Trophoblast cell (in vitro differentiated cells and primary cell): ENCODE measurements at regions not wholly inside any gene's neighbourhood (a gene's known extent, or its start where the extent isn't known, plus 50 kb on each side); places are given as distances from the start of the nearest gene placed in this dataset.
"Not testable (repeated sequence)": the region's sequence is repeated elsewhere in the genome, so short reads cannot be mapped to it uniquely, and the experiment has no call there.

ENCODE experiments used
- DNase-seq, 2 donors: peaks; one replicate each; pipeline ENCODE4 v3.0.0-alpha.2; 2016
- H2AFZ ChIP-seq: 2 replicates; pipeline ENCODE4 v1.6.1; 2013; ENCODE audit warnings: low read length, moderate library complexity, mild to moderate bottlenecking; ENCODE audit not compliant: insufficient read depth, poor library complexity
- H2AK5ac ChIP-seq: 2 replicates; pipeline ENCODE4 v1.6.1; 2013; ENCODE audit warnings: mild to moderate bottlenecking, low read length
- H2BK120ac ChIP-seq: 2 replicates; pipeline ENCODE4 v1.6.1; 2013; ENCODE audit warnings: low read length, mild to moderate bottlenecking, moderate library complexity; ENCODE audit not compliant: insufficient read depth, poor library complexity
- H2BK12ac ChIP-seq: 2 replicates; pipeline ENCODE4 v1.6.1; 2013; ENCODE audit warnings: mild to moderate bottlenecking, low read length, moderate library complexity
- H2BK5ac ChIP-seq: 2 replicates; pipeline ENCODE4 v1.6.1; 2013; ENCODE audit warnings: low read length, low read depth, moderate library complexity, mild to moderate bottlenecking; ENCODE audit not compliant: poor library complexity
- H3K14ac ChIP-seq: 2 replicates; pipeline ENCODE4 v1.6.1; 2013; ENCODE audit warnings: mild to moderate bottlenecking, low read length
- H3K18ac ChIP-seq: 2 replicates; pipeline ENCODE4 v1.6.1; 2013; ENCODE audit warnings: mild to moderate bottlenecking, low read length
- H3K23ac ChIP-seq: 2 replicates; pipeline ENCODE4 v1.6.1; 2013; ENCODE audit warnings: low read length
- H3K27ac ChIP-seq: 2 replicates; pipeline ENCODE4 v1.5.1; 2013; ENCODE audit warnings: low read depth, mild to moderate bottlenecking, inconsistent platforms, low read length, moderate library complexity
- H3K27me3 ChIP-seq: 2 replicates; pipeline ENCODE4 v1.6.1; 2013; ENCODE audit warnings: inconsistent platforms, mild to moderate bottlenecking, low read length, moderate library complexity; ENCODE audit not compliant: insufficient read depth
- H3K36me3 ChIP-seq, 2 experiments: 1 replicate in 1 of 2; 2 replicates in 1 of 2; pipeline ENCODE4 v1.6.1; 2013; ENCODE audit warnings: low read length in 2 of 2, mild to moderate bottlenecking in 2 of 2, moderate library complexity in 1 of 2; ENCODE audit not compliant: insufficient read depth in 2 of 2, control insufficient read depth in 1 of 2
- H3K4ac ChIP-seq: 2 replicates; pipeline ENCODE4 v1.6.1; 2013; ENCODE audit warnings: low read depth, mild to moderate bottlenecking, low read length, moderate library complexity
- H3K4me1 ChIP-seq, 2 experiments: 1 replicate in 1 of 2; 2 replicates in 1 of 2; pipeline ENCODE4 v1.6.1; 2013; ENCODE audit warnings: low read length in 2 of 2, mild to moderate bottlenecking in 2 of 2, moderate library complexity in 1 of 2; ENCODE audit not compliant: insufficient read depth in 2 of 2, control insufficient read depth in 1 of 2
- H3K4me2 ChIP-seq: 2 replicates; pipeline ENCODE4 v1.6.1; 2013; ENCODE audit warnings: inconsistent platforms, mild to moderate bottlenecking, low read length, moderate library complexity
- H3K4me3 ChIP-seq: 2 replicates; pipeline ENCODE4 v1.5.1; 2013; ENCODE audit warnings: mild to moderate bottlenecking, low read depth, low read length, inconsistent platforms
- H3K79me1 ChIP-seq: one replicate; pipeline ENCODE4 v1.6.1; 2013; ENCODE audit warnings: low read length
- H3K79me2 ChIP-seq: 2 replicates; pipeline ENCODE4 v1.6.1; 2013; ENCODE audit warnings: low read length, mild to moderate bottlenecking; ENCODE audit not compliant: control insufficient read depth, insufficient read depth, poor library complexity
- H3K9ac ChIP-seq: 2 replicates; pipeline ENCODE4 v1.6.1; 2013; ENCODE audit warnings: mild to moderate bottlenecking, low read length
- H3K9me3 ChIP-seq: 2 replicates; pipeline ENCODE4 v1.6.1; 2013; ENCODE audit warnings: low read depth, mild to moderate bottlenecking, control low read depth, inconsistent platforms, low read length; ENCODE audit not compliant: insufficient read depth
- H4K12ac ChIP-seq: 2 replicates; pipeline ENCODE4 v1.6.1; 2013; ENCODE audit warnings: low read depth, mild to moderate bottlenecking, low read length, moderate library complexity
- H4K8ac ChIP-seq: 2 replicates; pipeline ENCODE4 v1.6.1; 2013; ENCODE audit warnings: low read depth, mild to moderate bottlenecking, low read length, moderate library complexity
- H4K91ac ChIP-seq: one replicate; pipeline ENCODE4 v1.6.1; 2013; ENCODE audit warnings: low read depth, mild to moderate bottlenecking, low read length, moderate library complexity
- WGBS: extraction: QIAGEN DNeasy Blood & Tissue Kit; methylation state at CpG from one replicate; pipeline ENCODE4 v1.1.7; 2013; ENCODE audit warnings: missing lambda C conversion rate; ENCODE audit not compliant: insufficient read length, insufficient coverage; ENCODE audit errors: extremely low coverage; 5-methylcytosine and 5-hydroxymethylcytosine counted together

DNA sequence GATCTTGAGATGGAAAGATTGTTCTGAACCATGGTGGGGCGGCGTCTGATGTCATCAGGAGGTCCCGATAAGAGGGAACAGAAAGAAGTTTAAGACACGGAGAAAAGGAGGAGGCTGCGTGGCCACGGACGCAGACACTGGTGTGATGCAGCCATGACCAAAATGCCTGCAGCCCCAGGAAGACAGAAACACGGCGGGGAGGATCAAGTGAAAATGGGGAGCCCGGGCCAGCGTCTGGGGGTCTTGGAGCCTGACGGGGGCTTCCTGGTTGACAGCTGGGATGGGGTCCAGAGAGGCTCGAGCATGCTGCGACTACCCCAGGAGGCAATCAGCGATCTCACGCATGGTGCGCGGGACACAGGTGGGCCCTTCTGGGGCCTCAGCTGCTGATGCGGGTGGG lies 119.7 kb downstream of the NPIPB11 start:
- not testable (repeated sequence) for H3K36me3 ChIP-seq, H2AFZ ChIP-seq, H3K9me3 ChIP-seq, H3K4me3 ChIP-seq, H4K12ac ChIP-seq, H3K23ac ChIP-seq, H3K4ac ChIP-seq, H3K4me2 ChIP-seq, H3K9ac ChIP-seq, H2BK5ac ChIP-seq, H3K27me3 ChIP-seq, H4K8ac ChIP-seq, H3K79me2 ChIP-seq, H3K14ac ChIP-seq, H3K18ac ChIP-seq, H3K27ac ChIP-seq, DNase-seq
- H2BK120ac ChIP-seq = peak overlapping the region; percentile 46
- peak overlapping the region; percentile 71 for H4K91ac ChIP-seq
- no CpG with 5 or more reads among the region's 19 CpGs for WGBS
- peak overlapping the region; percentile 73 for H2BK12ac ChIP-seq
- peaks cover 28 to 46% of the 10 kb centered on the region in 2 experiments for H3K4me1 ChIP-seq
- peaks cover 35% of the 10 kb centered on the region for H3K79me1 ChIP-seq
- H2AK5ac ChIP-seq = peak overlapping the region; percentile 41

DNA sequence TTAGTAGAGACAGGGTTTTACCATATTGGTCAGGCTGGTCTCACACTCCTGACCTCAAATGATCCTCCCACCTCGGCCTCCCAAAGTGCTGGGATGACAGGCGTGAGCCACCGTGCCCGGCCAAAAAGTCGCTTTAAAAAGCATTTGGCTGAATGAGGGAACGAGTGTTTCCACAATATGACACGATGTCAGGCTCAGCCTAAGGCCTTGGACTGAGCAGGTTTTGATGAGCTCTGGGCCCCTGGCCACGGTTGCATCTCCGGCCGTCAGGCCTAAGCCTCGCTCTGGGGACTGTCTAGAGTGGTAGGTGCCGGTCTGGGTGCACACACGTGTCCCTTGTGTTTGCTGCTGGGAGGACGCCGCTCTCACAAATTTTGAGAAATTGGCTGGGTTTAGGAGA lies 120.3 kb downstream of the NPIPB11 start:
- Histone ChIP-seq H2AK5ac (peak overlapping the region; percentile 26), H4K91ac (peak overlapping the region; percentile 39), H2BK120ac (peak overlapping the region; percentile 75), H2BK12ac (peak overlapping the region; percentile 63), H3K4me1 (peaks cover 23 to 40% of the 10 kb centered on the region in 2 experiments), H2BK5ac (peak overlapping the region; percentile 50), H3K14ac (peak overlapping the region; percentile 66), H3K18ac (peak overlapping the region; percentile 51), H4K8ac (peak overlapping the region; percentile 2), H3K79me1 (peaks cover 29% of the 10 kb centered on the region)
- not testable (repeated sequence) for H3K4me2 ChIP-seq, H3K23ac ChIP-seq, H4K12ac ChIP-seq, H3K9me3 ChIP-seq, H3K27me3 ChIP-seq, H3K27ac ChIP-seq, H2AFZ ChIP-seq, H3K79me2 ChIP-seq, H3K4ac ChIP-seq, H3K4me3 ChIP-seq, H3K9ac ChIP-seq, H3K36me3 ChIP-seq, DNase-seq
- no CpG with 5 or more reads among the region's 15 CpGs for WGBS

DNA sequence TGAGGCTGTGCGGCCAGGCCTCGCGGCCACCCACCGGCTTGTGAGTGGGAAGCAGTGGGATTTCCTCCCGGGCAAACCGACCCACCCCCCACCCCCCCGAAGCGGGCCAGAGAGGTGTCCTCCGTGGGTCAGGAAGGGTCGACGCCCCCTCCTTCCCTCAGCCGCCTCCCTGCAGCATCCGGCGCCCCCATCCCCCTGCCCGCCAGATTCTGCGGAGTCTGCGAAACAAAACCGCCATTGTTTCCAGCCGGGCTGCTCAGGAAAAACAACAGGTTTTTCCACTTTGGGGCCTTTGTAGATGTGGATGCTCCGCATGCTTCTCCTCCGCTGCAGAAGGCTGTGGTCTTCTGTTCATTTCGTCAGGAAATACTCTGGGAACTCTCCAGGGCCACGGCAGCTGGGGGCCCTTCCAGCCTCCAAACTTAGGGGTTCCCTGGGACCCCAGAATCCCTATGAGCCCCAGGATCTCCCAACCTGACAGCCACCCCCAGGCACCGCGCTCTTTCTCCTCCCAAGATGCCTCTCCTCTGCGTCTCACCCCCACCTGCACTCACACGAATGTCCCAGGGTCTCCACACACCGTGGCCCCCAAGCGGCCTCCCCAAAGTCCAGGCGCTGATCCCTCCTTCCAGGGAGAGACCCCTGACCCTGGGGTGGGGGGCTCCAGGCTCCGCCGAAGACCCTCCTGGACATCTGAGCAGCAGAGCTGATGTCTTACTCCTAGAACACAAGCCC lies 121.2 kb downstream of the NPIPB11 start:
- DNase-seq = peak; percentile 30 to 65
- peaks cover 25% of the 10 kb centered on the region for H3K79me1 ChIP-seq
- H2BK5ac ChIP-seq = peak overlapping the region; percentile 99
- not testable (repeated sequence) for H3K23ac ChIP-seq, H3K4me3 ChIP-seq, H3K36me3 ChIP-seq, H3K79me2 ChIP-seq, H3K27me3 ChIP-seq, H3K9me3 ChIP-seq, H3K9ac ChIP-seq
- peak overlapping the region; percentile 73 for H2AFZ ChIP-seq
- peak overlapping the region; percentile 100 for H2BK120ac ChIP-seq
- peaks cover 18 to 36% of the 10 kb centered on the region in 2 experiments for H3K4me1 ChIP-seq
- peak overlapping the region; percentile 76 for H2AK5ac ChIP-seq
- peak overlapping the region; percentile 98 for H3K14ac ChIP-seq
- peak overlapping the region; percentile 50 for H3K4me2 ChIP-seq
- peak overlapping the region; percentile 67 for H4K12ac ChIP-seq
- H3K18ac ChIP-seq = peak overlapping the region; percentile 96
- H3K27ac ChIP-seq = peak overlapping the region; percentile 86
- peak overlapping the region; percentile 96 for H4K8ac ChIP-seq
- H4K91ac ChIP-seq = peak overlapping the region; percentile 100
- H3K4ac ChIP-seq = peak overlapping the region; percentile 99
- H2BK12ac ChIP-seq = peak overlapping the region; percentile 100
- WGBS = no CpG with 5 or more reads among the region's 32 CpGs

DNA sequence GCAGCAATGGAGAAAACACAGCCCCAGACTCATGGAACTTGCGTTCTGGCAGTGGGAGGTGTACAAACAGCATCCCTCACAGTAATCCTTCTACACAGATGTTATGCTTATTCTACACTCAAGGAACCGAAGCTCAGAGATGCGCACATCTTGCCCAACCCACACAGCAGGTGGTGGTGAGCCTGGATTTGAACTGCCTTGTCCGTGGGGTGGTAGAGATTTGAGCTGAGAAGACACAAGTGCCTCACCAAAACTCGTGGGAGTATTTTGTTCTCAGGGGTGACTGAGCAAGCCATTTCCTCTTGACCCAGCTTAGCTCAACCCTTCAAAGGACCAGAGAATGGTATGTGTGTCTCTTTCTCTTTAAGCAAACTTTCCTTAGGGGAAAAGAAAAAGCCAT lies 121.8 kb downstream of the NPIPB11 start:
- not testable (repeated sequence) for DNase-seq, H4K12ac ChIP-seq, H3K9me3 ChIP-seq, H3K23ac ChIP-seq, H3K4me2 ChIP-seq, H3K27me3 ChIP-seq, H3K79me2 ChIP-seq, H2AFZ ChIP-seq, H3K9ac ChIP-seq, H3K36me3 ChIP-seq, H3K4me3 ChIP-seq
- peak overlapping the region; percentile 86 for H3K27ac ChIP-seq
- H4K8ac ChIP-seq = peak overlapping the region; percentile 53
- peaks cover 22% of the 10 kb centered on the region for H3K79me1 ChIP-seq
- WGBS = no CpG with 5 or more reads among the region's 5 CpGs
- H2BK5ac ChIP-seq = peak overlapping the region; percentile 64
- peak overlapping the region; percentile 89 for H4K91ac ChIP-seq
- H3K18ac ChIP-seq = peak overlapping the region; percentile 72
- H3K4ac ChIP-seq = peak overlapping the region; percentile 29
- H3K4me1 ChIP-seq = peaks cover 18 to 32% of the 10 kb centered on the region in 2 experiments
- peak overlapping the region; percentile 97 for H2BK12ac ChIP-seq
- peak overlapping the region; percentile 57 for H2AK5ac ChIP-seq
- peak overlapping the region; percentile 87 for H3K14ac ChIP-seq
- peak overlapping the region; percentile 97 for H2BK120ac ChIP-seq
